ENCODE measurements at regions not wholly inside any gene's neighbourhood (a gene's known extent, or its start where the extent isn't known, plus 50 kb on each side); places are given as distances from the start of the nearest gene placed in this dataset.

- no peaks in the 10 kb centered on the region for H3K36me3 ChIP-seq (ENCODE audit: insufficient read depth, low read depth, low read length)
- H3K4me1 ChIP-seq (ENCODE audit: insufficient read depth, low read length) = peaks cover 8% of the 10 kb centered on the region; the same call in 1 of the 2 replicates
- H3K27me3 ChIP-seq (ENCODE audit: insufficient read depth, low read length) = no peaks in the 10 kb centered on the region
- no peak overlapping the region for H3K27ac ChIP-seq (ENCODE audit: low read length)
- H3K4me3 ChIP-seq (ENCODE audit: low read length) = no peak overlapping the region
- no peak overlapping the region for H3K9ac ChIP-seq (ENCODE audit: low read depth, low read length)
- no peaks in the 10 kb centered on the region for H3K9me3 ChIP-seq (ENCODE audit: insufficient read depth, low read depth, low read length)
These were observed 156.7 kb upstream of the PMEPA1 start for GRCh38 chr20:57866250-57867106.

DNA sequence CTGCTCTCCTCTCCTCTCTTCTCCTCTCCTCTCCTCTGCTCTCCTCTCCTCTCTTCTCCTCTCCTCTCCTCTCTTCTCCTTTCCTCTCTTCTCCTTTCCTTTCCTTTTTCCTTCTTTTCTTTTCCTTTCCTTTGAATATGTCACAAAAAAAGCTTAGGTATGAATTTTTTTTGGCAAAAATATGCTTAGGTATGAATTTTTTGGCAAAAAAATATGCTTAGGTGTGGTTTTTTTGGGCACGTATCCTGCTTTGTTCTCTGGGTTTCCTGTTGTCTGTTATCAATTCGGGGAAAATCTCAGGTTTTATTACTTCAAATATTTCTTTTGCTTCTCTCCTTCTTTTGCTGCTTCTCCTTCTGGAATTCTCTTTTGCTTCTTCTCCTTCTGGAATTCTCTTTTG, 155.5 kb upstream of the PMEPA1 start:
- no peaks in the 10 kb centered on the region for H3K36me3 ChIP-seq (ENCODE audit: insufficient read depth, low read depth, low read length)
- no peak overlapping the region for H3K9ac ChIP-seq (ENCODE audit: low read depth, low read length)
- H3K4me1 ChIP-seq (ENCODE audit: insufficient read depth, low read length) = peaks cover 8% of the 10 kb centered on the region; the same call in 1 of the 2 replicates
- no peak overlapping the region for H3K27ac ChIP-seq (ENCODE audit: low read length)
- no peak overlapping the region for H3K4me3 ChIP-seq (ENCODE audit: low read length)
- H3K9me3 ChIP-seq (ENCODE audit: insufficient read depth, low read depth, low read length) = no peaks in the 10 kb centered on the region
- no peaks in the 10 kb centered on the region for H3K27me3 ChIP-seq (ENCODE audit: insufficient read depth, low read length)

- no peaks in the 10 kb centered on the region for H3K4me1 ChIP-seq (ENCODE audit: insufficient read depth, low read length)
- no peaks in the 10 kb centered on the region for H3K9me3 ChIP-seq (ENCODE audit: insufficient read depth, low read depth, low read length)
- no peaks in the 10 kb centered on the region for H3K27me3 ChIP-seq (ENCODE audit: insufficient read depth, low read length)
- H3K4me3 ChIP-seq (ENCODE audit: low read length) = no peak overlapping the region
- H3K36me3 ChIP-seq (ENCODE audit: insufficient read depth, low read depth, low read length) = no peaks in the 10 kb centered on the region
- H3K27ac ChIP-seq (ENCODE audit: low read length) = no peak overlapping the region
- H3K9ac ChIP-seq (ENCODE audit: low read depth, low read length) = no peak overlapping the region
These were observed 150.8 kb upstream of the PMEPA1 start for GRCh38 chr20:57860576-57860975.

DNA sequence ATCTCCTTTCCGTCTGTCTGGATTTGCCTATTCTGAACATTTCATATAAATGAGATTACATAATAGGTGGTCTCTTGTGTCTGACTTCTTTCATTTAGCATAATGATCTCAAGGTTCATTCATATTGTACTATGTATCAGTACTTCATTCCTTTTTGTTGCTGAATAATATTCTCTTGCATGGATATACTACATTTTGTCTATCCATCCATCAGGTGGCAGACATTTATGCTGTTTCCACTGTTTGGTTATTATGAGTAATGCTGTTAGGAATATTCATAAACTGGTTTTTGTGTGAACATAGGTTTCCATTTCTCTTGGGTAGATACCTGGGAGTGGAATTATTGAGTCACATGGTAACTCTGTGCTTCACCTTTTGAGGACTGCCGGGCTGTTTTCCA, 148.2 kb upstream of the PMEPA1 start:
- Histone ChIP-seq H3K36me3 (ENCODE audit: insufficient read depth, low read depth, low read length) (no peaks in the 10 kb centered on the region), H3K27ac (ENCODE audit: low read length) (no peak overlapping the region), H3K9me3 (ENCODE audit: insufficient read depth, low read depth, low read length) (no peaks in the 10 kb centered on the region), H3K27me3 (ENCODE audit: insufficient read depth, low read length) (no peaks in the 10 kb centered on the region), H3K4me1 (ENCODE audit: insufficient read depth, low read length) (no peaks in the 10 kb centered on the region), H3K4me3 (ENCODE audit: low read length) (no peak overlapping the region), H3K9ac (ENCODE audit: low read depth, low read length) (no peak overlapping the region)

DNA sequence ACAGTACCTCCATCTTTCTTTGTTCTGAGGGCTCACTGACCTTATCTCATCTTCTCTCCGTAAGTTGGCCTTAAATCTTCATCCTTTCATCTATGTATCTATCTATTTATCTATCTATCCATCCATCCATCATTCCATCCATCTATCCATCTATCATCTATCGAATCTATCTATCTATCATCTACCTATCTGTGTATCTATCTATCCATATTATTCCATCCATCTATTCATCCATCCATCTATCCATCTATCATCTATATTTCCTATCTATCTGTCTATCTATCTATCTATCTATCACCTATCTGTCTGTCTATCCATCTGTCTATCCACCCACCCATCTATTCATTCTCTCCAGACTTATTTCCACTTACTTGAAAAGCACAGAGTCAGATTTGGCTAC, 147.3 kb upstream of the PMEPA1 start:
- H3K36me3 ChIP-seq (ENCODE audit: insufficient read depth, low read depth, low read length) = no peaks in the 10 kb centered on the region
- H3K9ac ChIP-seq (ENCODE audit: low read depth, low read length) = no peak overlapping the region
- H3K27ac ChIP-seq (ENCODE audit: low read length) = no peak overlapping the region
- H3K27me3 ChIP-seq (ENCODE audit: insufficient read depth, low read length) = no peaks in the 10 kb centered on the region
- H3K4me3 ChIP-seq (ENCODE audit: low read length) = no peak overlapping the region
- no peaks in the 10 kb centered on the region for H3K9me3 ChIP-seq (ENCODE audit: insufficient read depth, low read depth, low read length)
- no peaks in the 10 kb centered on the region for H3K4me1 ChIP-seq (ENCODE audit: insufficient read depth, low read length)

DNA sequence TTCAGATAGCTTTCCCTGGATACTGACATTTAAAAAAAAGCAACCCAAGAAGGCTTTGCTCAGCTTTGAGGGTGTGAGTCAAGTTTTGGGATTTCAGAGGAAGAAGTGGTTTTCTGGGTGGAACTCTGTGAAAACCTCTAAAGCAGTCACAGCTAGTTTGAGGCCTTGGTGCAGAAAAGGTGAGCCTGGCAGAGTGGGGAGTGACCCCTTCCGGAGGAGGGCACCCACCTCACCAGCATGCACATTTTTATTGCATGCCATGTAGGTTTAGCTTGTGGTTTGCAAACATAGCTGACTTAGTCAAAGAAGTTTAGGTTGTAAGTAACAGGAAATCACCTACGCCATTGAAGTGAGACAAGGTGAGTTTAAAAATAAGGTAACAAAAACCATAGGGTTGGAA, 146.8 kb upstream of the PMEPA1 start:
- Histone ChIP-seq H3K36me3 (ENCODE audit: insufficient read depth, low read depth, low read length) (no peaks in the 10 kb centered on the region), H3K9ac (ENCODE audit: low read depth, low read length) (no peak overlapping the region), H3K4me3 (ENCODE audit: low read length) (no peak overlapping the region), H3K4me1 (ENCODE audit: insufficient read depth, low read length) (no peaks in the 10 kb centered on the region), H3K9me3 (ENCODE audit: insufficient read depth, low read depth, low read length) (no peaks in the 10 kb centered on the region), H3K27ac (ENCODE audit: low read length) (no peak overlapping the region), H3K27me3 (ENCODE audit: insufficient read depth, low read length) (no peaks in the 10 kb centered on the region)

DNA sequence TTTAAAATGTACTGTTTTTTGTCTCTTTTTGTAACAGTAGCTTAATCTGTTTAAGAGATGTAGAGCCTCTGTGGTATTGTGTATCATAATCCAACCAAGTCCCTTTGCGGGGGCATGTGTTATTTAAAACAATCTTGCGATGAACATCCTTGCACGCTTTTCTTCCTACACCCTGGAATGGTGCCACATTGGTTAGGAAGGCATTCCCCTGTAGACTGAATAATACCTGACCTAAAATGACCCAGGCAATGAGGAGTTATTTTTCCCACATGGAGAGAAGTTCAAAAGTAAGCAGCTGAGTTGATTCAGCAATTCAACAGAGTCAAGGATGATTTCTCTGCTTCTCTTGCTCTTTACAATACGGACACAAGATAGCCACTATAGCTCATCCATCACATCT, 142.0 kb upstream of the PMEPA1 start:
- H3K36me3 ChIP-seq (ENCODE audit: insufficient read depth, low read depth, low read length) = no peaks in the 10 kb centered on the region
- H3K27ac ChIP-seq (ENCODE audit: low read length) = no peak overlapping the region
- H3K4me3 ChIP-seq (ENCODE audit: low read length) = no peak overlapping the region
- no peaks in the 10 kb centered on the region for H3K4me1 ChIP-seq (ENCODE audit: insufficient read depth, low read length)
- H3K9me3 ChIP-seq (ENCODE audit: insufficient read depth, low read depth, low read length) = no peaks in the 10 kb centered on the region
- no peak overlapping the region for H3K9ac ChIP-seq (ENCODE audit: low read depth, low read length)
- no peaks in the 10 kb centered on the region for H3K27me3 ChIP-seq (ENCODE audit: insufficient read depth, low read length)

DNA sequence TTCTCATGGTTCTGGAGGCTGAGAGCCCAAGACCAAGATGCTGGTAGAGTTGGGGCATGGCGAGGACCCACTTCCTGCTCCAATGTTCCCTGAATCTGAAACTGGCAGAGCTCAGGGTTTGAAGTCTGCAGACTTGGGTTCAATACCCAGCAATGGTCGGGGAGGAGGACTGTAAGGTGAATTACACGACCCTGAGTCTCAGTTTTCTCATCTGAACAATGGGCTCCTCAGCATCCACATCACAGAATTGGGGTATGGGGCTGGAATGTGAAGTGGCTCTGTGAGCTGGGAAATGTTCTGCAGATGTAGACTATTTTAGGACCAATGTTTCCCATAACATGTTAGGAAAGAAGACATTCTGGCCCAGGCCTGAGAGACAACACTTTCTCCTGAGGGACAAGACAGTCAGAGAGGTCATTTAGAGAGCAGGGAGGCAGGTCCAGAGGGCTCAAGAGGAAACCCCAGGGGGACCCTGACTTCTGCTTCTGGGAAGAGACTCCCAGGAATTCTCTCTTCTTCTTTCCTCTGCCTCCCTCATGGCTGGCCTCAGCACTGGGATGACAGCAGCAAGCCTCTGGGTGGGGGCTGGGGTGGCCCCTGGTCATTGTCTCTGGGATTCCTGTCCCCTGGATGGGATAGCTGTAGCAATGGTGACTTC, 141.3 kb upstream of the PMEPA1 start:
- no peak overlapping the region for H3K4me3 ChIP-seq (ENCODE audit: low read length)
- H3K27me3 ChIP-seq (ENCODE audit: insufficient read depth, low read length) = no peaks in the 10 kb centered on the region
- no peak overlapping the region for H3K9ac ChIP-seq (ENCODE audit: low read depth, low read length)
- H3K27ac ChIP-seq (ENCODE audit: low read length) = no peak overlapping the region
- no peaks in the 10 kb centered on the region for H3K9me3 ChIP-seq (ENCODE audit: insufficient read depth, low read depth, low read length)
- no peaks in the 10 kb centered on the region for H3K4me1 ChIP-seq (ENCODE audit: insufficient read depth, low read length)
- no peaks in the 10 kb centered on the region for H3K36me3 ChIP-seq (ENCODE audit: insufficient read depth, low read depth, low read length)

- H3K4me1 ChIP-seq (ENCODE audit: insufficient read depth, low read length) = no peaks in the 10 kb centered on the region
- H3K36me3 ChIP-seq (ENCODE audit: insufficient read depth, low read depth, low read length) = no peaks in the 10 kb centered on the region
- no peak overlapping the region for H3K9ac ChIP-seq (ENCODE audit: low read depth, low read length)
- no peak overlapping the region for H3K27ac ChIP-seq (ENCODE audit: low read length)
- no peaks in the 10 kb centered on the region for H3K9me3 ChIP-seq (ENCODE audit: insufficient read depth, low read depth, low read length)
- H3K27me3 ChIP-seq (ENCODE audit: insufficient read depth, low read length) = no peaks in the 10 kb centered on the region
- no peak overlapping the region for H3K4me3 ChIP-seq (ENCODE audit: low read length)
These were observed 139.9 kb upstream of the PMEPA1 start for GRCh38 chr20:57849521-57850215.

DNA sequence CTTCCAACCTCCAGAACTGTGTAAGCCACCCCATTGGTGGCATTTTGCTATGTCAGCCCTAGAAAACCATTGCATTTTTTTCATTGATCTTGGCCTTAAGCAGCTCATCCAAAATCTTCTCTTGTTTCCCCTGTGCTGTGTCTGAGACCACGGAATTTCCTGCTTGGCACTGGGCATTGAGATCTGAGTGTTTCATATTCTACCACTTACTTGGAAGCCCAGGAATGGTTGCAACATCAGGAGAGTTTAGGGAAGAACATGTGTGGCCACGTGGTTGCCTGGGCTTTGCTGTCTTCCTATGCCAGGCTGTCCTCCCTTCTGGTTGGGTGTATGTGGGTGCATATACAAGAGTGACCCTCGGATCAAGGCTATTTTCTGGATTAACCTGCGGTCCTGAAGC, 139.3 kb upstream of the PMEPA1 start:
- Histone ChIP-seq H3K9ac (ENCODE audit: low read depth, low read length) (no peak overlapping the region), H3K4me3 (ENCODE audit: low read length) (no peak overlapping the region), H3K4me1 (ENCODE audit: insufficient read depth, low read length) (no peaks in the 10 kb centered on the region), H3K36me3 (ENCODE audit: insufficient read depth, low read depth, low read length) (no peaks in the 10 kb centered on the region), H3K9me3 (ENCODE audit: insufficient read depth, low read depth, low read length) (no peaks in the 10 kb centered on the region), H3K27ac (ENCODE audit: low read length) (no peak overlapping the region), H3K27me3 (ENCODE audit: insufficient read depth, low read length) (no peaks in the 10 kb centered on the region)

GRCh38 chr20:57848282-57848681, 138.5 kb upstream of the PMEPA1 start:
- Histone ChIP-seq H3K27me3 (ENCODE audit: insufficient read depth, low read length) (no peaks in the 10 kb centered on the region), H3K9me3 (ENCODE audit: insufficient read depth, low read depth, low read length) (no peaks in the 10 kb centered on the region), H3K4me1 (ENCODE audit: insufficient read depth, low read length) (no peaks in the 10 kb centered on the region), H3K36me3 (ENCODE audit: insufficient read depth, low read depth, low read length) (no peaks in the 10 kb centered on the region), H3K4me3 (ENCODE audit: low read length) (no peak overlapping the region), H3K9ac (ENCODE audit: low read depth, low read length) (no peak overlapping the region), H3K27ac (ENCODE audit: low read length) (no peak overlapping the region)

DNA sequence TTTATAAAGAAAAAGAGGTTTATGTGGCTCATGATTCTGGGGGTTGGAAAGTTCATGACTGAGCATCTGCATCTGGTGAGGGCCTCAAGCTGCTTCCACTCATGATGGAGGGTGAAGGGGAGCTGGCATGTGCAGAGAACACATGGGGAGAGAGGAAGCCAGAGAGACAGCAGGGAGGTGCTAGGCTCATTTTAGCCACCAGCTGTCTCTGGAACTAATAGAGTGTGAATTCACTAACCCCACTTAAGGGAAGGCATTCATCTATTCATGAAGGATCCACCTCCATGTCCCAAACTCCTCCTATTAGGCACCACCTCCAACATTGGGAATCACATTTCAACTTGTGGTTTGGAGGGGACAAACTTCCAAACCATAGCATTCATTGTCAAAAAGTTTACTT, 137.3 kb upstream of the PMEPA1 start:
- H3K36me3 ChIP-seq (ENCODE audit: insufficient read depth, low read depth, low read length) = no peaks in the 10 kb centered on the region
- H3K4me1 ChIP-seq (ENCODE audit: insufficient read depth, low read length) = no peaks in the 10 kb centered on the region
- no peak overlapping the region for H3K4me3 ChIP-seq (ENCODE audit: low read length)
- no peak overlapping the region for H3K27ac ChIP-seq (ENCODE audit: low read length)
- H3K9ac ChIP-seq (ENCODE audit: low read depth, low read length) = no peak overlapping the region
- no peaks in the 10 kb centered on the region for H3K27me3 ChIP-seq (ENCODE audit: insufficient read depth, low read length)
- H3K9me3 ChIP-seq (ENCODE audit: insufficient read depth, low read depth, low read length) = no peaks in the 10 kb centered on the region

Measured in iPS-20b (cell line).